Transverse colon (tissue), 4 donors: ENCODE measurements at regions not wholly inside any gene's neighbourhood (a gene's known extent, or its start where the extent isn't known, plus 50 kb on each side); places are given as distances from the start of the nearest gene placed in this dataset.

ENCODE experiments used
- EP300 ChIP-seq: sonication (generic); formaldehyde crosslinking; IDR thresholded peaks from one replicate; pipeline ENCODE4 v1.6.1; 2017; ENCODE audit warnings: antibody characterized with exemption, low read depth
- POLR2A ChIP-seq: fragments of 450-650 bp; IDR thresholded peaks from one replicate; pipeline ENCODE4 v1.6.1; 2016; ENCODE audit warnings: antibody characterized with exemption, mild to moderate bottlenecking, moderate library complexity
- POLR2AphosphoS5 ChIP-seq, 3 donors: sonication (generic); formaldehyde crosslinking; IDR thresholded peaks; one replicate each; pipeline ENCODE4 v1.6.1; 2016; ENCODE audit warnings: antibody characterized with exemption in 3 of 3
- TF ChIP-seq, protein P1 (sequence below), 5 experiments: fragments of 200-600 bp in 3 of 5; fragments of 450-650 bp in 2 of 5; sonication (generic) in 3 of 5; IDR thresholded peaks; 1 replicate in 2 of 5; 2 replicates in 3 of 5; pipeline ENCODE4 v1.5.1; 2016 to 2017; ENCODE audit warnings: antibody characterized with exemption in 5 of 5, inconsistent platforms in 3 of 5, mild to moderate bottlenecking in 2 of 5, moderate library complexity in 1 of 5

- TF ChIP-seq, protein P1, sequence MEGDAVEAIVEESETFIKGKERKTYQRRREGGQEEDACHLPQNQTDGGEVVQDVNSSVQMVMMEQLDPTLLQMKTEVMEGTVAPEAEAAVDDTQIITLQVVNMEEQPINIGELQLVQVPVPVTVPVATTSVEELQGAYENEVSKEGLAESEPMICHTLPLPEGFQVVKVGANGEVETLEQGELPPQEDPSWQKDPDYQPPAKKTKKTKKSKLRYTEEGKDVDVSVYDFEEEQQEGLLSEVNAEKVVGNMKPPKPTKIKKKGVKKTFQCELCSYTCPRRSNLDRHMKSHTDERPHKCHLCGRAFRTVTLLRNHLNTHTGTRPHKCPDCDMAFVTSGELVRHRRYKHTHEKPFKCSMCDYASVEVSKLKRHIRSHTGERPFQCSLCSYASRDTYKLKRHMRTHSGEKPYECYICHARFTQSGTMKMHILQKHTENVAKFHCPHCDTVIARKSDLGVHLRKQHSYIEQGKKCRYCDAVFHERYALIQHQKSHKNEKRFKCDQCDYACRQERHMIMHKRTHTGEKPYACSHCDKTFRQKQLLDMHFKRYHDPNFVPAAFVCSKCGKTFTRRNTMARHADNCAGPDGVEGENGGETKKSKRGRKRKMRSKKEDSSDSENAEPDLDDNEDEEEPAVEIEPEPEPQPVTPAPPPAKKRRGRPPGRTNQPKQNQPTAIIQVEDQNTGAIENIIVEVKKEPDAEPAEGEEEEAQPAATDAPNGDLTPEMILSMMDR (IDR thresholded peaks at IDR 0.05), result no peak
- no peak for TF ChIP-seq POLR2A
- no peak for TF ChIP-seq POLR2AphosphoS5 (IDR thresholded peaks at IDR 0.05)
- TF ChIP-seq EP300, result no peak
Observed at GRCh38 chrX:69431420-69431819, 72.7 kb upstream of the NALF2 start.
